IPS-15b (cell line): ENCODE measurements at regions not wholly inside any gene's neighbourhood (a gene's known extent, or its start where the extent isn't known, plus 50 kb on each side); places are given as distances from the start of the nearest gene placed in this dataset.

Experiments
- H3K27me3 ChIP-seq: one replicate; pipeline ENCODE4 v1.6.1; 2013; ENCODE audit warnings: low read length; ENCODE audit not compliant: control insufficient read depth, insufficient read depth
- H3K36me3 ChIP-seq: one replicate; pipeline ENCODE4 v1.6.1; 2013; ENCODE audit warnings: low read length; ENCODE audit not compliant: control insufficient read depth, insufficient read depth
- H3K4me1 ChIP-seq: one replicate; pipeline ENCODE4 v1.6.1; 2013; ENCODE audit warnings: mild to moderate bottlenecking, low read length; ENCODE audit not compliant: control insufficient read depth, insufficient read depth
- H3K4me3 ChIP-seq: one replicate; pipeline ENCODE4 v1.5.1; 2013; ENCODE audit warnings: low read depth, low read length
- H3K9ac ChIP-seq: one replicate; pipeline ENCODE4 v1.6.1; 2013; ENCODE audit warnings: low read depth, mild to moderate bottlenecking, low read length
- H3K9me3 ChIP-seq: one replicate; pipeline ENCODE4 v1.6.1; 2013; ENCODE audit warnings: mild to moderate bottlenecking, low read length; ENCODE audit not compliant: control insufficient read depth, insufficient read depth

GRCh38 chr10:33455029-33455428, 120.6 kb upstream of the NRP1 start:
- H3K9me3 ChIP-seq: no peaks in the 10 kb centered on the region
- no peaks in the 10 kb centered on the region for H3K36me3 ChIP-seq
- no peaks in the 10 kb centered on the region for H3K4me1 ChIP-seq
- H3K4me3 ChIP-seq: no peak overlapping the region
- no peak overlapping the region for H3K9ac ChIP-seq
- H3K27me3 ChIP-seq: no peaks in the 10 kb centered on the region

- Histone ChIP-seq H3K9me3 (no peaks in the 10 kb centered on the region), H3K9ac (no peak overlapping the region), H3K4me1 (no peaks in the 10 kb centered on the region), H3K36me3 (no peaks in the 10 kb centered on the region), H3K27me3 (no peaks in the 10 kb centered on the region), H3K4me3 (no peak overlapping the region)
These were observed 120.1 kb upstream of the NRP1 start for GRCh38 chr10:33454554-33454953.

GRCh38 chr10:33453081-33454025, 118.9 kb upstream of the NRP1 start:
- Histone ChIP-seq H3K9ac (no peak overlapping the region), H3K4me1 (no peaks in the 10 kb centered on the region), H3K9me3 (no peaks in the 10 kb centered on the region), H3K36me3 (no peaks in the 10 kb centered on the region), H3K27me3 (no peaks in the 10 kb centered on the region), H3K4me3 (no peak overlapping the region)

DNA sequence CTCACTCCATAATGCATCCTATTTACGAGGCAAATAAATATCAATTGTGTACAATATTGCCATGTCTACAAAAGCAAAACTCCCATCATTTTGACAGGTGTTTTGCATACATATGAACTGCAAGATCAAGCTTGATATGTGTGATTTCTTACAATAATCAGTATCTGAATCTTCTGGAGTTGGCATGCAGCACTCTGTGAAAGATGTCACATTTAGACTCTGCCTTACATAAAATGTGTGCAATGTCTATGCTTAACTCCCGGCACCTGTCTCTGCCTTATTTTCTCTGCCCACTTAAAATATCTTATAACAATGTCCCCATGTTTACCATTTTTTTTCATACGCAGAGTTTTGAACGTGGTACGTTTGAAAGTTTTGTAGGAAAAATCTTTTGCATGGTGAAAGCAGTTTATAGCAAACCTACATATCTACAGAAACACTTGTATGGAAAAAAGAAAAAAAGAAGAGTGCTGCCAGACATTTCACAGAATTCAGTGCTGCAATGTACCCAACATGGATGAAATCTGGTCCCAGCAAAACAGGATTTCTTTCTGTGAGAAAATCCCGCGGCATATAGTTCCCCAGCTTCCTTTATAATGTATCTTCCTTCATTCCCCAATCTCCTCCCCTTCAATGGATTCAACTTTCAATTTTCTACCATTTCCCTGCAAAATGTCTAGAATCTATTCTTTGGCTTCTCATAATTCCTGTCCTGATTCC, 114.1 kb upstream of the NRP1 start:
- Histone ChIP-seq H3K9ac (no peak overlapping the region), H3K36me3 (no peaks in the 10 kb centered on the region), H3K4me1 (peaks cover 3% of the 10 kb centered on the region), H3K9me3 (no peaks in the 10 kb centered on the region), H3K4me3 (no peak overlapping the region), H3K27me3 (no peaks in the 10 kb centered on the region)

DNA sequence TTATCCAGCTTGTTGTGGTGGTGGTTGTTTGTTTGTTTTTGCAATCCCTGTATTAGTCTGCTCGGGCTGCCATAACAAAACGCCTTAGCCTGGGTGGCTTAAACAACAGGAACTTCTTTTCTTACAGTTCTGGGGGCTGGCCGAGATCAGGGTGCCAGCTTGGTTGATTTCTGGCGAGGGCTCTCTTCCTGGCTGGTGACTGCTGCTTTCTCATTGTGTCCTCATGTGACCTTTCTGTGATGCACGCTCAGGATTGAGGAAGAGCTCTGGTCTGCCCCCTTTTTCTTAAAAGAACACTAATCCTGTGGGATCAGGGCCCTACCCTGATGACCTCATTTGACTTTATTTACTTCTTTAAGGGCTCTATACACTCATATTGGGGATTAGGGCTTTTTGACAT, 107.1 kb upstream of the NRP1 start:
- peaks cover 3% of the 10 kb centered on the region for H3K4me1 ChIP-seq

GRCh38 chr10:33434933-33435332, 100.5 kb upstream of the NRP1 start:
- Histone ChIP-seq H3K4me1 (no peaks in the 10 kb centered on the region), H3K9ac (no peak overlapping the region), H3K9me3 (no peaks in the 10 kb centered on the region), H3K4me3 (no peak overlapping the region), H3K27me3 (no peaks in the 10 kb centered on the region), H3K36me3 (no peaks in the 10 kb centered on the region)

More for the DNA sequence above, 107.1 kb upstream of the NRP1 start:
- H3K4me3 ChIP-seq: no peak overlapping the region
- H3K9ac ChIP-seq: no peak overlapping the region
- no peaks in the 10 kb centered on the region for H3K9me3 ChIP-seq
- no peaks in the 10 kb centered on the region for H3K27me3 ChIP-seq
- H3K36me3 ChIP-seq: no peaks in the 10 kb centered on the region

GRCh38 chr10:33428682-33429081, 94.2 kb upstream of the NRP1 start:
- no peak overlapping the region for H3K9ac ChIP-seq
- H3K36me3 ChIP-seq: no peaks in the 10 kb centered on the region
- H3K4me1 ChIP-seq: no peaks in the 10 kb centered on the region
- no peaks in the 10 kb centered on the region for H3K27me3 ChIP-seq
- no peaks in the 10 kb centered on the region for H3K9me3 ChIP-seq
- H3K4me3 ChIP-seq: no peak overlapping the region

DNA sequence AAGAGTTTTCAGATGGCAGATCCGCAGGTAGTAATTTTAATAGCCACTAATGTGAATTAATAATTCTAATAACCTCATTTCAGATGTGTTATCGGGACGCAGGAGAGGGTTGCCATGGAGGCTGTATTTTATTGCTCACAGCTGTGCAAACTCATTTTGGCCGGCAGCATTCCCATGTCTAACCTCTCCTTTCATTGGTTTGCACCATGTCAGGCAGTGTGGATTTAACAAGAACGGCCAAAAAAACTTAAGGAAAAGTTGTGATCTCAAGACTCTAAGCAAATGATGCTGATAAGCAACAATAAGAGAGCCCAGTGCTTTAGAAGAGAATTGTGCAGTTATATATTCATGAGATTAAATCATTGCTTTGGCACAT, 88.7 kb upstream of the NRP1 start:
- no peaks in the 10 kb centered on the region for H3K27me3 ChIP-seq

DNA sequence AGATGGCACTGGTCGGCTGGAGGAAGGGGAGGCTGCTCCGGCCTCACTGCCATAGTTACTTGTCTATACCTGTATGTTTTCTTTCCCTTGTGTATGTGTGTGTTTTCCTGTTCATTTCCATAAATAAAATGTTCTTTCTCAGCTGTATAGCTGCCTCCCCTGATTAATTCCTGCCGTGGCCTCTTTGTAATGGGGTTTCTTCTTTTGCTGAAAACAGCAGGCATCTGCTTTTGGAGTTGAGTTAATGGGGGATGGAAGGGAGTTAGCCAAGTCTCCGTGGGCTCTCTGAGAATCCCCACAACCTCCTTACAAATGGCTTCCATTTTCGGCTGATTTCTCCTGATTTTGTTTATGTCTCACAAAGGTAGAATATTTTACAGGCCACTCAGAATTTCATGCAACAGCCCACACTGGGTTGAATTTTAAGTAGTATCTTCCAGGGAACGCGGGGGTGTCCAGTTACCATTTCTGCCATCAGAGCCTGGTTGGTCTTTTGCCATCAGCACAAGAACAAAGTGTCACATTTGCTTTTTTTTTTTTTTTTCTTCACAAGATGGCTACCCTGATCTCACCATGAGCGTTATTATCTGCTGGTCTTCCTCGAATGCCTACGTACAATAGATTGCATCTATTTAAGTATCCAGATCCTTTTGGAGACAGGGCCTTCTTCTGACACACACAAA, 88.1 kb upstream of the NRP1 start:
- no peaks in the 10 kb centered on the region for H3K36me3 ChIP-seq
- no peaks in the 10 kb centered on the region for H3K27me3 ChIP-seq
- no peak overlapping the region for H3K9ac ChIP-seq
- no peak overlapping the region for H3K4me3 ChIP-seq
- no peaks in the 10 kb centered on the region for H3K9me3 ChIP-seq
- no peaks in the 10 kb centered on the region for H3K4me1 ChIP-seq

More for the DNA sequence above, 88.7 kb upstream of the NRP1 start:
- Histone ChIP-seq H3K9me3 (no peaks in the 10 kb centered on the region), H3K4me1 (no peaks in the 10 kb centered on the region), H3K4me3 (no peak overlapping the region), H3K9ac (no peak overlapping the region), H3K36me3 (no peaks in the 10 kb centered on the region)

DNA sequence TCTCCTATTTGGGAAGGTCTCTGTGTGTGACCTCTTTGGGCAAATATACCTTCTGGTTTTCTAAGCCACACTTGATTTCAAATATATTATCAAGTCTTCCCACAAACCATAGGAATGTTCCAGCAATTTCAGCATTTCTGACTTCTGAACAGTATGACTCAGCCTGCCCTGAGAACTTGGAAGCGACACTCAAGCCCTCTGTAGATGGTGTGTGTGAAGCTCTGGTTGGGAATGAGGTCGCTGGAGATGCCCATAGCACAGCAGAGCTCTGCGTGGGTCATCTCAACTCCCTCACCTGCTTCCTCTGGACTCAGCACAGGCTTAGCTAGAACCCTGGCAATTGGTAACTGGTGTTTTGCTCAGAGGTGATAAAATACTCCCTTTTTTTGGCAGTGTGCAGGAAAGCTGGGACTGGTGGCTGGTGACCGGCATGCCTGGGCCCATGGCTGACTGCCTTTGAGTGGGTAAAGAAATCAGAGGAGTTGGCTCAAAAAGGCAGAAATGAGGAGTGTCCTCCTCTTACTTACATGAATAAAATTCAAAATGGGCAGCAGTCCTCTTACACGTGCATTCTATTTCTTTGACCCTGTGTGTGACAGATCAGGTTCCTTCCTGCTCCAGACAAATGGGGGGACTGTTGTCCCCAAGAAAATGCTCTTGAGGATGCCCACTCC, 87.5 kb upstream of the NRP1 start:
- no peak overlapping the region for H3K9ac ChIP-seq
- H3K27me3 ChIP-seq: no peaks in the 10 kb centered on the region
- H3K4me3 ChIP-seq: no peak overlapping the region
- no peaks in the 10 kb centered on the region for H3K4me1 ChIP-seq
- no peaks in the 10 kb centered on the region for H3K9me3 ChIP-seq
- H3K36me3 ChIP-seq: no peaks in the 10 kb centered on the region

DNA sequence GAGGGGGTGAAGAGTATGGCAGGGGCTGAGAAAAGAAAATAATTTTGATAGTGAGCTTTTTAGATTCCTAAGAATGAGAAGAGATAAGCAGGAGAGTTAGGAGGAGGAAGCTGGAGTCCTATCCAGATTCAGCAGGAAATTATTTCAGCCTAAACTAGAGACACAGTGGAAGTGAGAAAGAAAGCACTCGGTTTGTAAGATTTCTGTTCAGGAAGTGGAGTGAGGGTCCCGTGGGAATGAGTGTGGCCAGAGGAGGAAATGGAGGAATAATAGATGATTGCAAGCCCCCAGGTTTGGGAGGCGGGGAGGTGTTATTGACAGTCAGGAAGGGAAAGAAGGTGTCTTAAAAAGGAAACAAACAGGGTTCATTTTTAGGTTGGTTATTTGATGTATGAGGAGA, 84.8 kb upstream of the NRP1 start:
- no peaks in the 10 kb centered on the region for H3K27me3 ChIP-seq
- H3K9me3 ChIP-seq: no peaks in the 10 kb centered on the region
- no peaks in the 10 kb centered on the region for H3K36me3 ChIP-seq
- no peaks in the 10 kb centered on the region for H3K4me1 ChIP-seq
- H3K4me3 ChIP-seq: no peak overlapping the region
- no peak overlapping the region for H3K9ac ChIP-seq
